Activated T-helper 2 cell treated with anti-CD3 and anti-CD28 coated beads, Interferon-gamma antibody, Interleukin-2, Interleukin-4, amounts not matched to agents 10 μg/mL and 5 μg/mL and 100 μg/mL, durations not matched to agents 14 hours and 24 hours and 36 hours (primary cell): ENCODE measurements at regions not wholly inside any gene's neighbourhood (a gene's known extent, or its start where the extent isn't known, plus 50 kb on each side); places are given as distances from the start of the nearest gene placed in this dataset.
"Not testable (repeated sequence)": the region's sequence is repeated elsewhere in the genome, so short reads cannot be mapped to it uniquely, and the experiment has no call there.

Source experiments
- DNase-seq: peaks from one replicate; pipeline ENCODE4 v3.0.0; 2021; ENCODE audit warnings: low spot score
- H3K27ac Mint-ChIP-seq: one replicate; pipeline ENCODE4 v1.8.0; 2021; ENCODE audit warnings: mixed read lengths
- H3K27me3 Mint-ChIP-seq: one replicate; pipeline ENCODE4 v1.8.0; 2021; ENCODE audit warnings: low read depth, mixed read lengths
- H3K36me3 Mint-ChIP-seq: one replicate; pipeline ENCODE4 v1.8.0; 2021; ENCODE audit warnings: low read depth, mixed read lengths
- H3K4me1 Mint-ChIP-seq: one replicate; pipeline ENCODE4 v1.8.0; 2021; ENCODE audit warnings: low read depth, mixed read lengths
- H3K4me3 Mint-ChIP-seq: one replicate; pipeline ENCODE4 v1.8.0; 2021; ENCODE audit warnings: low read depth, mild to moderate bottlenecking, moderate library complexity, mixed read lengths
- H3K9me3 Mint-ChIP-seq: one replicate; pipeline ENCODE4 v1.8.0; 2021; ENCODE audit warnings: mixed read lengths
- intact Hi-C: fragments of 100-400 bp; cut with micrococcal nuclease; formaldehyde crosslinking; loops from one replicate; pipeline ENCODE4 v1.15.1; 2023

- intact Hi-C loops: no loop called here
- Mint-ChIP-seq H3K27me3 (no peaks in the 10 kb centered on the region), H3K4me3 (no peak overlapping the region), H3K9me3 (peaks cover 11% of the 10 kb centered on the region), H3K4me1 (no peaks in the 10 kb centered on the region), H3K36me3 (no peaks in the 10 kb centered on the region), H3K27ac (no peak overlapping the region)
- no peak for DNase-seq
Observed at GRCh38 chr5:118430076-118430475, 558.3 kb downstream of the DTWD2 start.

DNA sequence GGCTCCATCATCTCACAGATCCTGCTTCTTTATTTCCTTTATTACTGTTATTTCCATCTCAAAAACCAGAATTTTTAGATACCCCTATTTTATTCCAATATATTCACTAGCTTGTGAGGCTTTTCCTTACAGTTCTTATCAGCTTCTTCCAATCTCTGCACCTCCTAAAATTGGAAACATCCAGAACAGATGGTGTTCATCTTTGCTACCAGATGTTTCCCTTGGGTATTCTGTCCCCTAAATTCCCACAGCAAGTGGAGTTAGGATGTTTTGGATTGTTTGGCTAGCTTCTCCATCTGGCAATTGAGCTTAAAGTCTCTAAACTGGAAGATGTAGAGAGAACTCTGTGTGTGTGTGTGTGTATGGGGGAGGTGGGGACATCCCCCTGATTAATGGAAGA, 580.4 kb downstream of the DTWD2 start:
- H3K36me3 Mint-ChIP-seq: no peaks in the 10 kb centered on the region
- H3K4me1 Mint-ChIP-seq: no peaks in the 10 kb centered on the region

GRCh38 chr5:118405650-118406061, 582.7 kb downstream of the DTWD2 start:
- Mint-ChIP-seq H3K9me3 (peaks cover 18% of the 10 kb centered on the region), H3K36me3 (no peaks in the 10 kb centered on the region), H3K4me1 (no peaks in the 10 kb centered on the region), H3K27me3 (no peaks in the 10 kb centered on the region), H3K4me3 (no peak overlapping the region), H3K27ac (no peak overlapping the region)
- intact Hi-C loops: no loop called here
- DNase-seq: no peak

More for the DNA sequence above, 580.4 kb downstream of the DTWD2 start:
- H3K9me3 Mint-ChIP-seq: peaks cover 13% of the 10 kb centered on the region
- no peak overlapping the region for H3K27ac Mint-ChIP-seq
- intact Hi-C loops: no loop called here
- no peak for DNase-seq
- no peak overlapping the region for H3K4me3 Mint-ChIP-seq
- no peaks in the 10 kb centered on the region for H3K27me3 Mint-ChIP-seq

- H3K36me3 Mint-ChIP-seq: no peaks in the 10 kb centered on the region
- peaks cover 5% of the 10 kb centered on the region for H3K9me3 Mint-ChIP-seq
- no peak overlapping the region for H3K27ac Mint-ChIP-seq
- H3K27me3 Mint-ChIP-seq: no peaks in the 10 kb centered on the region
- no peak overlapping the region for H3K4me3 Mint-ChIP-seq
- no peaks in the 10 kb centered on the region for H3K4me1 Mint-ChIP-seq
- intact Hi-C loops: no loop called here
- DNase-seq: no peak
Observed at GRCh38 chr5:118397236-118397635, 591.1 kb downstream of the DTWD2 start.

DNA sequence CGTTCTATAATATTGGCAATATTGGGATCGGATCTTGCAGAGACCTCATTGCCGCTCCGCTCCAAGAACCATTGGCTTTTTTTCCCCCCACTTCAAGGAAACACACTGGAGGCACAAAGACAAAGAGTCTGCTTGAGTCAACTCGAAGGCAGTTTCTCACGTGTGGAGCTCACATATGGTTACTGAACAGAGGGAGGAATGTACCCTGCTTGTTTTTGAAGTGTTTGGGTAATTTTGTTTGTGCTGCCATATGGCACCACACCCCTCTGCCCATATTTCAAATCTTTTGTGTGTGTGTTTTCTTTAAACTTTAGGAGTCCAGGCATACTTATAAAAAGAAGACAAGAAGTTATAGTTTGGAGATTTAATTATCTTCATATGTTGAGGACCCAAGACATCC, 595.9 kb downstream of the DTWD2 start:
- Mint-ChIP-seq H3K4me3 (no peak overlapping the region), H3K9me3 (no peaks in the 10 kb centered on the region), H3K27ac (no peak overlapping the region), H3K4me1 (no peaks in the 10 kb centered on the region), H3K27me3 (no peaks in the 10 kb centered on the region), H3K36me3 (no peaks in the 10 kb centered on the region)
- DNase-seq: no peak
- intact Hi-C loops: no loop called here

GRCh38 chr5:118382931-118383330, 605.4 kb downstream of the DTWD2 start:
- intact Hi-C loops, H3K4me3 Mint-ChIP-seq: not testable (repeated sequence)

GRCh38 chr5:118379470-118379869, 608.9 kb downstream of the DTWD2 start:
- H3K36me3 Mint-ChIP-seq: no peaks in the 10 kb centered on the region
- no peaks in the 10 kb centered on the region for H3K27me3 Mint-ChIP-seq
- no peak overlapping the region for H3K4me3 Mint-ChIP-seq
- no peaks in the 10 kb centered on the region for H3K4me1 Mint-ChIP-seq
- peaks cover 17% of the 10 kb centered on the region for H3K9me3 Mint-ChIP-seq
- H3K27ac Mint-ChIP-seq: no peak overlapping the region
- intact Hi-C loops: no loop called here
- no peak for DNase-seq

More at GRCh38 chr5:118382931-118383330, 605.4 kb downstream of the DTWD2 start:
- H3K27me3 Mint-ChIP-seq, H3K36me3 Mint-ChIP-seq, H3K27ac Mint-ChIP-seq, DNase-seq, H3K4me1 Mint-ChIP-seq: not testable (repeated sequence)
- peaks cover 21% of the 10 kb centered on the region for H3K9me3 Mint-ChIP-seq

GRCh38 chr5:118378959-118379358, 609.4 kb downstream of the DTWD2 start:
- H3K4me1 Mint-ChIP-seq: no peaks in the 10 kb centered on the region
- no peak overlapping the region for H3K4me3 Mint-ChIP-seq
- peaks cover 13% of the 10 kb centered on the region for H3K9me3 Mint-ChIP-seq
- no peaks in the 10 kb centered on the region for H3K36me3 Mint-ChIP-seq
- H3K27me3 Mint-ChIP-seq: no peaks in the 10 kb centered on the region
- DNase-seq: no peak
- no peak overlapping the region for H3K27ac Mint-ChIP-seq
- intact Hi-C loops: no loop called here

DNA sequence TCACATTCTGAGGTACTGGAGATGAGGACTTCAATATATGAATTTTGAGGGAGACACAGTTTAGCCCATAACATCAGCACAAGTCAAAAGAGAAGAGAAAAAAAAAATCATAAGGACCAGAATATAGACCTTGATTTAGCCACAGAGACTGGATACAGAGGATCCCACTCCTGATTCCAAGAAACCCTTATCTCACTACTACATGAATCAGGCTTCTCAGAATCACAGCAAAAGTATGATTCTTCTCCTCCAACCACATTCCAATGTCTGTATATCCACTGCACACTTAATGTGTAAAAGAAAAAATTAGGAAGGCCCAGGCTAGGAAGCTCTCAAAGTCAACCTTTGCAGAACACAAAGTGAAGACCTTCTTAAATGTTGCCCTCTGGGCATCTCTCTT, 610.9 kb downstream of the DTWD2 start:
- Mint-ChIP-seq H3K27me3 (no peaks in the 10 kb centered on the region), H3K27ac (no peak overlapping the region), H3K4me1 (no peaks in the 10 kb centered on the region), H3K4me3 (no peak overlapping the region), H3K36me3 (no peaks in the 10 kb centered on the region), H3K9me3 (peaks cover 8% of the 10 kb centered on the region)
- intact Hi-C loops: no loop called here
- DNase-seq: no peak

GRCh38 chr5:118371973-118372831, 616.1 kb downstream of the DTWD2 start:
- Mint-ChIP-seq H3K36me3 (no peaks in the 10 kb centered on the region), H3K27me3 (no peaks in the 10 kb centered on the region), H3K27ac (no peak overlapping the region), H3K9me3 (no peaks in the 10 kb centered on the region), H3K4me1 (no peaks in the 10 kb centered on the region), H3K4me3 (no peak overlapping the region)
- intact Hi-C loops: no loop called here
- DNase-seq: no peak

- no peaks in the 10 kb centered on the region for H3K4me1 Mint-ChIP-seq
- no peak overlapping the region for H3K4me3 Mint-ChIP-seq
- intact Hi-C loops: no loop called here
- H3K36me3 Mint-ChIP-seq: no peaks in the 10 kb centered on the region
- DNase-seq: no peak
- H3K27ac Mint-ChIP-seq: no peak overlapping the region
- H3K9me3 Mint-ChIP-seq: no peaks in the 10 kb centered on the region
- H3K27me3 Mint-ChIP-seq: no peaks in the 10 kb centered on the region
Observed at GRCh38 chr5:118366429-118366828, 621.9 kb downstream of the DTWD2 start.

DNA sequence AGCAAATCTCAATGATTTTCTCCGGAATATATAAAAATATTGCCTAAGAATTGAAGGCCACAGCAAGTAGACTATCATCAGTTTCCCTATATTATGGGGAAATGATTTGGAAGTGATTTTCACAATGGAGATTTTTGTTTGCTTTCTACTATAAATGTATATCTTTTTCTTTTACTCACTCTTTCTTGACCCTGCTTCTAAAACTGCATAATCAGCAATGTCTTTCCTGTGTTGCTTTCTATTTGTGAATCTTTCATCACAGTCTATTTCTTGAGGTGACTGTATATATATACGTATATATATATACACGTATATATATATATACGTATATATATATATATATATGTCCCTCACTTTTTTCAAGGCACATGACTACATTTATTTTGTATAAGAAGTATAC, 622.6 kb downstream of the DTWD2 start:
- intact Hi-C loops: no loop called here
- no peaks in the 10 kb centered on the region for H3K27me3 Mint-ChIP-seq
- no peak overlapping the region for H3K27ac Mint-ChIP-seq
- no peaks in the 10 kb centered on the region for H3K9me3 Mint-ChIP-seq
- H3K4me3 Mint-ChIP-seq: no peak overlapping the region
- H3K4me1 Mint-ChIP-seq: no peaks in the 10 kb centered on the region
- no peaks in the 10 kb centered on the region for H3K36me3 Mint-ChIP-seq
- no peak for DNase-seq

- Mint-ChIP-seq H3K4me1 (no peaks in the 10 kb centered on the region), H3K27me3 (no peaks in the 10 kb centered on the region), H3K36me3 (no peaks in the 10 kb centered on the region), H3K9me3 (no peaks in the 10 kb centered on the region), H3K4me3 (no peak overlapping the region), H3K27ac (no peak overlapping the region)
- intact Hi-C loops: no loop called here
- no peak for DNase-seq
Observed at GRCh38 chr5:118354797-118355196, 633.5 kb downstream of the DTWD2 start.
